GM23338 (cell line): ENCODE measurements at regions not wholly inside any gene's neighbourhood (a gene's known extent, or its start where the extent isn't known, plus 50 kb on each side); places are given as distances from the start of the nearest gene placed in this dataset.

ENCODE experiments used
- ATAC-seq: fragments of 200-7000 bp; cut with Tn5 transposase; 3 replicates; pipeline ENCODE4 v1.9.1; 2020
- DNase-seq: peaks from one replicate; pipeline ENCODE4 v3.0.0-alpha.2; 2015; ENCODE audit warnings: low spot score
- H2AFZ ChIP-seq: fragments of 200-600 bp; sonication (generic); 2 replicates; pipeline ENCODE4 v1.8.0; 2016; ENCODE audit warnings: antibody characterized with exemption, mild to moderate bottlenecking, moderate library complexity
- H3F3A ChIP-seq: fragments of 200-600 bp; sonication (generic); replicated peaks from 2 replicates; pipeline ENCODE4 v1.8.0; 2017; ENCODE audit warnings: antibody characterized with exemption, mixed run types, low read depth
- H3K27ac ChIP-seq: fragments of 200-600 bp; sonication (generic); 2 replicates; pipeline ENCODE4 v1.6.1; 2016; ENCODE audit warnings: low read depth
- H3K27me3 ChIP-seq: fragments of 200-600 bp; sonication (generic); 2 replicates; pipeline ENCODE4 v1.8.0; 2016; ENCODE audit warnings: mild to moderate bottlenecking, mixed run types, moderate library complexity; ENCODE audit not compliant: insufficient read depth
- H3K36me3 ChIP-seq: fragments of 200-600 bp; sonication (generic); 2 replicates; pipeline ENCODE4 v1.8.0; 2016; ENCODE audit warnings: mild to moderate bottlenecking; ENCODE audit not compliant: insufficient read depth
- H3K4me1 ChIP-seq: fragments of 200-600 bp; sonication (generic); 2 replicates; pipeline ENCODE4 v1.8.0; 2016; ENCODE audit warnings: mild to moderate bottlenecking, moderate library complexity; ENCODE audit not compliant: insufficient read depth
- H3K4me2 ChIP-seq: fragments of 200-600 bp; sonication (generic); 2 replicates; pipeline ENCODE4 v1.7.1; 2017; ENCODE audit warnings: mixed run types
- H3K4me3 ChIP-seq: fragments of 200-600 bp; sonication (generic); 2 replicates; pipeline ENCODE4 v1.6.1; 2016; ENCODE audit warnings: mixed run types
- H3K79me2 ChIP-seq: fragments of 200-600 bp; sonication (generic); replicated peaks from 2 replicates; pipeline ENCODE4 v1.8.0; 2017; ENCODE audit warnings: mild to moderate bottlenecking; ENCODE audit not compliant: insufficient read depth
- H3K9me2 ChIP-seq: fragments of 200-600 bp; sonication (generic); 2 replicates; pipeline ENCODE4 v1.8.0; 2017; ENCODE audit not compliant: insufficient read depth
- H4K20me1 ChIP-seq: fragments of 200-600 bp; sonication (generic); replicated peaks from 2 replicates; pipeline ENCODE4 v1.8.0; 2017; ENCODE audit warnings: mild to moderate bottlenecking; ENCODE audit not compliant: insufficient read depth
- H3K27ac Mint-ChIP-seq: 2 replicates; pipeline ENCODE4 v1.8.0; 2020; ENCODE audit warnings: inconsistent platforms, mild to moderate bottlenecking, moderate library complexity, mixed read lengths
- H3K27me3 Mint-ChIP-seq: 3 replicates; pipeline ENCODE4 v1.8.0; 2022; ENCODE audit warnings: low read depth, mild to moderate bottlenecking, moderate library complexity, mixed read lengths, inconsistent platforms; ENCODE audit not compliant: insufficient read depth, poor library complexity
- H3K36me3 Mint-ChIP-seq: 3 replicates; pipeline ENCODE4 v1.8.0; 2021; ENCODE audit warnings: low read depth, mild to moderate bottlenecking, inconsistent platforms, moderate library complexity, mixed read lengths
- H3K4me1 Mint-ChIP-seq: 3 replicates; pipeline ENCODE4 v1.8.0; 2020; ENCODE audit warnings: mild to moderate bottlenecking, inconsistent platforms, mixed read lengths
- H3K4me3 Mint-ChIP-seq: 3 replicates; pipeline ENCODE4 v1.8.0; 2021; ENCODE audit warnings: moderate library complexity, mild to moderate bottlenecking, inconsistent platforms, mixed read lengths
- H3K9me3 Mint-ChIP-seq: 3 replicates; pipeline ENCODE4 v1.8.0; 2020; ENCODE audit warnings: moderate library complexity, mild to moderate bottlenecking, inconsistent platforms, mixed read lengths
- CREB1 ChIP-seq: fragments of 250-450 bp; sonication (Bioruptor Pico); IDR thresholded peaks from 2 replicates; pipeline ENCODE4 v1.5.0; 2020; ENCODE audit warnings: low read depth, mild to moderate bottlenecking, moderate library complexity
- CTCF ChIP-seq, 2 experiments: fragments of 200-600 bp in 1 of 2; sonication (generic) in 1 of 2; conservative IDR thresholded peaks; 2 replicates each; pipeline versions ENCODE4 v1.5.1 to v1.6.1; 2016 to 2017; ENCODE audit warnings: antibody characterized with exemption in 2 of 2, low read depth in 2 of 2, mild to moderate bottlenecking in 2 of 2, moderate library complexity in 1 of 2
- EZH2 ChIP-seq: fragments of 200-600 bp; sonication (generic); IDR thresholded peaks from one replicate; pipeline ENCODE4 v1.8.0; 2017; ENCODE audit warnings: antibody characterized with exemption, mild to moderate bottlenecking, low read depth; ENCODE audit not compliant: unreplicated experiment
- JUNB ChIP-seq: IDR thresholded peaks from one replicate; pipeline ENCODE4 v1.6.1; 2016; ENCODE audit warnings: antibody characterized with exemption; ENCODE audit not compliant: unreplicated experiment
- NANOG ChIP-seq: IDR thresholded peaks from 2 replicates; pipeline ENCODE4 v1.6.1; 2016; ENCODE audit warnings: antibody characterized with exemption, borderline replicate concordance
- POLR2AphosphoS5 ChIP-seq: IDR thresholded peaks from 2 replicates; pipeline ENCODE4 v1.6.1; 2016; ENCODE audit warnings: antibody characterized with exemption, low read depth
- ZNF114 ChIP-seq: fragments of 250-450 bp; sonication (Bioruptor Pico); IDR thresholded peaks from 2 replicates; pipeline ENCODE4 v1.5.0; 2020; ENCODE audit warnings: mild to moderate bottlenecking, moderate library complexity
- ZNF331 ChIP-seq: fragments of 250-450 bp; sonication (Bioruptor Pico); IDR thresholded peaks from 2 replicates; pipeline ENCODE4 v1.5.0; 2020; ENCODE audit warnings: low read depth, mild to moderate bottlenecking, moderate library complexity
- ZNF462 ChIP-seq: fragments of 250-450 bp; sonication (Bioruptor Pico); IDR thresholded peaks from 2 replicates; pipeline ENCODE4 v1.5.0; 2020; ENCODE audit warnings: mild to moderate bottlenecking, moderate library complexity

DNA sequence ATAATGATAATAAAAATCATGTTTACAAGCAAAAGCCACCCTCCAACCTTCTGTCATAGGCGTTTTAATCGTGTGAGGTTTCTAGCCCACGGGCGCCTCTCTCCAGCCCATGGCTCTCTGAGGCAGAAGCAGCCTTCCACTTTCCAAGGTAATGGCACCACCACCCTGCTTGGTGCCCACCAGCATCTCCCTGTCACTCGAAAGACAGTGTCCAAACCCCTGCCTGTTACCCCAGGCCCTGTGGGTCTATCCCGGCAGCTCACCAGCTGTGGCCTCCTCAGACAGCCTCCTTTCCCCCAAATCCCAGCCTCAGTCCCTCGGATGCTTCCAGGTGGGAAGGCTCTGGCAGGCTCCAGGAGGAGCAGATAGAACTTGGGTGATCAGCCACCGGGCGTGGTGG lies 123.8 kb upstream of the LPCAT1 start:
- Histone ChIP-seq H3K27ac (no peak overlapping the region), H3F3A (0 out of 2 replicates have a peak, but pooled peaks cover 5% of the 10 kb centered on the region), H4K20me1 (no peaks in the 10 kb centered on the region), H3K4me2 (no peak overlapping the region), H3K9me2 (no peaks in the 10 kb centered on the region), H2AFZ (no peak overlapping the region), H3K36me3 (no peaks in the 10 kb centered on the region), H3K4me3 (no peak overlapping the region), H3K4me1 (peaks cover 9% of the 10 kb centered on the region), H3K79me2 (no peaks in the 10 kb centered on the region), H3K27me3 (peaks cover 35% of the 10 kb centered on the region)
- no peak for TF ChIP-seq CTCF (conservative IDR thresholded peaks at IDR 0.05; ENCODE audit: low read depth in 2 of 2)
- TF ChIP-seq JUNB: no peak
- no peak for TF ChIP-seq EZH2
- TF ChIP-seq CREB1 (CRISPR knock-in tag): no peak
- TF ChIP-seq ZNF462 (CRISPR knock-in tag): no peak
- no peak for TF ChIP-seq POLR2AphosphoS5
- no peak for TF ChIP-seq ZNF331 (CRISPR knock-in tag)
- no peak for TF ChIP-seq ZNF114 (CRISPR knock-in tag)
- TF ChIP-seq NANOG: no peak
- Mint-ChIP-seq H3K4me3 (no peak overlapping the region), H3K27me3 (peaks cover 31% of the 10 kb centered on the region), H3K27ac (no peak overlapping the region), H3K36me3 (no peaks in the 10 kb centered on the region; the same call in 2 of the 3 replicates), H3K4me1 (peaks cover 19% of the 10 kb centered on the region), H3K9me3 (no peaks in the 10 kb centered on the region; the same call in 2 of the 3 replicates)
- DNase-seq (no peak), ATAC-seq (no peak)
